ENCODE measurements at regions not wholly inside any gene's neighbourhood (a gene's known extent, or its start where the extent isn't known, plus 50 kb on each side); places are given as distances from the start of the nearest gene placed in this dataset.
A peak's percentile ranks its signal among the peaks of the same experiment; 100 is the strongest.

DNA sequence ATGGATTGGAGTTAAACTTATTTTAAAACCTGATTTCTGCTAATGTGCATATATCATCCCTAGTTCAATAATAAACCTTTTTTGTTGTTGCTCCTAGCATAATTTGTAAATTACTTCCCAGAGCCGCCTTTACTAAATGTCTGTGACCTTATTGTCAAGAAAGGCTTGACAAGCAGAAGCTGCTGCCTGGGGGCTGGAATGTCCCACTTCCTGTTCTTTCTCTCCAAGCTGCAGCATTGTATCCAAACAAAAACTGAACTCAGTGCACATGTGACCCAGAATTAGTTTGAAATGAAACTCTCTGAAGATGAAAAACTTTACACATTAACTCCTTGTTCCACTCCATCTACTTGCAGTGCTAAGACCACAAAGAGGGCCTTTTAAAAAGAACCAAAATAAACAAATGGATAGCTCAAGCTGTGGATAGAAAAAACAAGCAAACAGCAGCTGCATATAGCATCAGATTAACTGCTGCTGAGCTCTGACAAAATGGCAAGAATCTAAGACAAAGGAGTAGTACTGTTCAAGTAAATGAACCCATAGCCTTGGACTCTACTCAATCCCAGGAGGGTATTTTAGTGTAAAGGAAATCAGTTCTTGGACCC is 99.8 kb upstream of the NEUROD1 start:
- H3K4me1 ChIP-seq (ENCODE audit: control insufficient read depth, insufficient read depth, low read length): no peaks in the 10 kb centered on the region; the same call in 1 of the 2 replicates
- ChIA-PET CTCF (interaction anchor here (0.6 kb wide), 2 partner anchors 37 to 112 kb away, joined by 3 read pairs; no protein-coding TSS in a partner anchor), POLR2A (no interaction called here)
- H3K27ac ChIP-seq (ENCODE audit: extremely low read depth, low read depth, low read length): no peak overlapping the region
- TF ChIP-seq, protein P1, sequence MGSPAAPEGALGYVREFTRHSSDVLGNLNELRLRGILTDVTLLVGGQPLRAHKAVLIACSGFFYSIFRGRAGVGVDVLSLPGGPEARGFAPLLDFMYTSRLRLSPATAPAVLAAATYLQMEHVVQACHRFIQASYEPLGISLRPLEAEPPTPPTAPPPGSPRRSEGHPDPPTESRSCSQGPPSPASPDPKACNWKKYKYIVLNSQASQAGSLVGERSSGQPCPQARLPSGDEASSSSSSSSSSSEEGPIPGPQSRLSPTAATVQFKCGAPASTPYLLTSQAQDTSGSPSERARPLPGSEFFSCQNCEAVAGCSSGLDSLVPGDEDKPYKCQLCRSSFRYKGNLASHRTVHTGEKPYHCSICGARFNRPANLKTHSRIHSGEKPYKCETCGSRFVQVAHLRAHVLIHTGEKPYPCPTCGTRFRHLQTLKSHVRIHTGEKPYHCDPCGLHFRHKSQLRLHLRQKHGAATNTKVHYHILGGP (tag by site-specific recombination; IDR thresholded peaks at IDR 0.05): no peak
- TF ChIP-seq HOXD13 (CRISPR knock-in tag; IDR thresholded peaks at IDR 0.05; ENCODE audit: borderline replicate concordance) (no peak), ZNF354C (tag by site-specific recombination; IDR thresholded peaks at IDR 0.05; ENCODE audit: borderline replicate concordance, low read depth) (no peak), ZNF416 (tag by site-specific recombination; IDR thresholded peaks at IDR 0.05) (no peak), ZNF148 (tag by site-specific recombination; IDR thresholded peaks at IDR 0.05; ENCODE audit: borderline replicate concordance) (no peak), ZNF398 (tag by site-specific recombination; IDR thresholded peaks at IDR 0.05) (no peak), ZNF155 (tag by site-specific recombination; IDR thresholded peaks at IDR 0.05) (no peak), FEZF1 (tag by site-specific recombination; IDR thresholded peaks at IDR 0.05) (peak; percentile 53), ZIC2 (tag by site-specific recombination; IDR thresholded peaks at IDR 0.05) (peak; percentile 25; the same call in 1 of the 2 replicates), ZNF10 (tag by site-specific recombination; IDR thresholded peaks at IDR 0.05) (no peak), SP3 (tag by site-specific recombination; IDR thresholded peaks at IDR 0.05) (no peak)
- H3K36me3 ChIP-seq (ENCODE audit: control insufficient read depth in 2 of 2, insufficient read depth in 1 of 2, low read length in 2 of 2): no peaks in the 10 kb centered on the region
- H3K4me3 ChIP-seq (ENCODE audit: low read depth, low read length): no peak overlapping the region
- H3K9me3 ChIP-seq (ENCODE audit: control insufficient read depth, insufficient read depth, low read depth, low read length): no peaks in the 10 kb centered on the region

DNA sequence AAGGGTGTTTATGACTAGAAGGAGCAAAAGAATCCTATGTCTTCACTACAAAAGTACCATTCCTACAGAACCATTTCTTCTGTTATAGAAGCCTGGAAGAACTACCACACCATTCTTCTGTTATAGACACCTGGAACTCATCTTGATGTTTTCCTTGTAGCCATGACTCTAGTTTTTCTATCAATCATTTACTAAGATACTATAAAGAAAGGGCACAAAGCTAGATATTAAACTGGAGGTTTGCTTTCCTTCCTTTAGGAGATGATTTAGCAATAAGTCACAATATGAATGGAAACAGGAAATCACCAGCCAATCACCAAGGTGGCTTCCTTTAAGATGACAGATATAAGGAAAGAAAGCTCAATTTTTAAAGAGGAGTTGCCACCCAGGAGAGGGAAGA is 100.3 kb upstream of the NEUROD1 start:
- POLR2A ChIA-PET: no interaction called here
- CTCF ChIA-PET: interaction anchor here (0.6 to 1.2 kb wide), 3 partner anchors 16 to 112 kb away, joined by 3 read pairs; no protein-coding TSS in a partner anchor
- Histone ChIP-seq H3K9me3 (ENCODE audit: control insufficient read depth, insufficient read depth, low read depth, low read length) (no peaks in the 10 kb centered on the region), H3K36me3 (ENCODE audit: control insufficient read depth in 2 of 2, insufficient read depth in 1 of 2, low read length in 2 of 2) (no peaks in the 10 kb centered on the region), H3K4me1 (ENCODE audit: control insufficient read depth, insufficient read depth, low read length) (no peaks in the 10 kb centered on the region; the same call in 1 of the 2 replicates), H3K4me3 (ENCODE audit: low read depth, low read length) (no peak overlapping the region), H3K27ac (ENCODE audit: extremely low read depth, low read depth, low read length) (no peak overlapping the region)
- TF ChIP-seq ZNF704 (tag by site-specific recombination; IDR thresholded peaks at IDR 0.05) (no peak), ZNF221 (tag by site-specific recombination; IDR thresholded peaks at IDR 0.05; ENCODE audit: borderline replicate concordance) (no peak), ZNF837 (tag by site-specific recombination; IDR thresholded peaks at IDR 0.05) (no peak), ZNF350 (tag by site-specific recombination; IDR thresholded peaks at IDR 0.05) (no peak), ZNF354C (tag by site-specific recombination; IDR thresholded peaks at IDR 0.05; ENCODE audit: borderline replicate concordance, low read depth) (no peak), ZNF335 (tag by site-specific recombination; conservative IDR thresholded peaks at IDR 0.05) (no peak), ZNF776 (tag by site-specific recombination; IDR thresholded peaks at IDR 0.05; ENCODE audit: borderline replicate concordance) (no peak), MEIS1 (CRISPR knock-in tag; IDR thresholded peaks at IDR 0.05; ENCODE audit: borderline replicate concordance) (no peak), ZNF777 (tag by site-specific recombination; IDR thresholded peaks at IDR 0.05; ENCODE audit: borderline replicate concordance) (no peak), ZNF544 (tag by site-specific recombination; IDR thresholded peaks at IDR 0.05) (no peak), BCL11A (tag by site-specific recombination; IDR thresholded peaks at IDR 0.05; ENCODE audit: low read depth) (no peak), GLIS1 (tag by site-specific recombination; IDR thresholded peaks at IDR 0.05) (no peak)
- TF ChIP-seq, protein P2, sequence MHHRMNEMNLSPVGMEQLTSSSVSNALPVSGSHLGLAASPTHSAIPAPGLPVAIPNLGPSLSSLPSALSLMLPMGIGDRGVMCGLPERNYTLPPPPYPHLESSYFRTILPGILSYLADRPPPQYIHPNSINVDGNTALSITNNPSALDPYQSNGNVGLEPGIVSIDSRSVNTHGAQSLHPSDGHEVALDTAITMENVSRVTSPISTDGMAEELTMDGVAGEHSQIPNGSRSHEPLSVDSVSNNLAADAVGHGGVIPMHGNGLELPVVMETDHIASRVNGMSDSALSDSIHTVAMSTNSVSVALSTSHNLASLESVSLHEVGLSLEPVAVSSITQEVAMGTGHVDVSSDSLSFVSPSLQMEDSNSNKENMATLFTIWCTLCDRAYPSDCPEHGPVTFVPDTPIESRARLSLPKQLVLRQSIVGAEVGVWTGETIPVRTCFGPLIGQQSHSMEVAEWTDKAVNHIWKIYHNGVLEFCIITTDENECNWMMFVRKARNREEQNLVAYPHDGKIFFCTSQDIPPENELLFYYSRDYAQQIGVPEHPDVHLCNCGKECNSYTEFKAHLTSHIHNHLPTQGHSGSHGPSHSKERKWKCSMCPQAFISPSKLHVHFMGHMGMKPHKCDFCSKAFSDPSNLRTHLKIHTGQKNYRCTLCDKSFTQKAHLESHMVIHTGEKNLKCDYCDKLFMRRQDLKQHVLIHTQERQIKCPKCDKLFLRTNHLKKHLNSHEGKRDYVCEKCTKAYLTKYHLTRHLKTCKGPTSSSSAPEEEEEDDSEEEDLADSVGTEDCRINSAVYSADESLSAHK (tag by site-specific recombination; IDR thresholded peaks at IDR 0.05): no peak
- TF ChIP-seq, protein P3, sequence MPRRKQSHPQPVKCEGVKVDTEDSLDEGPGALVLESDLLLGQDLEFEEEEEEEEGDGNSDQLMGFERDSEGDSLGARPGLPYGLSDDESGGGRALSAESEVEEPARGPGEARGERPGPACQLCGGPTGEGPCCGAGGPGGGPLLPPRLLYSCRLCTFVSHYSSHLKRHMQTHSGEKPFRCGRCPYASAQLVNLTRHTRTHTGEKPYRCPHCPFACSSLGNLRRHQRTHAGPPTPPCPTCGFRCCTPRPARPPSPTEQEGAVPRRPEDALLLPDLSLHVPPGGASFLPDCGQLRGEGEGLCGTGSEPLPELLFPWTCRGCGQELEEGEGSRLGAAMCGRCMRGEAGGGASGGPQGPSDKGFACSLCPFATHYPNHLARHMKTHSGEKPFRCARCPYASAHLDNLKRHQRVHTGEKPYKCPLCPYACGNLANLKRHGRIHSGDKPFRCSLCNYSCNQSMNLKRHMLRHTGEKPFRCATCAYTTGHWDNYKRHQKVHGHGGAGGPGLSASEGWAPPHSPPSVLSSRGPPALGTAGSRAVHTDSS (tag by site-specific recombination; IDR thresholded peaks at IDR 0.05): no peak

Measured in HEK293 (cell line).